AG09309 (cell line): ENCODE measurements at regions not wholly inside any gene's neighbourhood (a gene's known extent, or its start where the extent isn't known, plus 50 kb on each side); places are given as distances from the start of the nearest gene placed in this dataset.

Experiments
- DNase-seq: peaks from one replicate; pipeline ENCODE4 v3.0.0-alpha.2; 2010; ENCODE audit warnings: low read depth
- H3K4me3 ChIP-seq: 2 replicates; pipeline ENCODE4 v1.5.1; 2011; ENCODE audit warnings: mild to moderate bottlenecking, low read depth, low read length, moderate library complexity; ENCODE audit not compliant: control insufficient read depth
- TF ChIP-seq, protein P1 (sequence below): IDR thresholded peaks from 2 replicates; pipeline ENCODE4 v1.5.1; 2011; ENCODE audit warnings: mild to moderate bottlenecking, low read depth, low read length, inconsistent platforms; ENCODE audit not compliant: insufficient read depth, control insufficient read depth; ENCODE audit errors: missing control alignments

DNA sequence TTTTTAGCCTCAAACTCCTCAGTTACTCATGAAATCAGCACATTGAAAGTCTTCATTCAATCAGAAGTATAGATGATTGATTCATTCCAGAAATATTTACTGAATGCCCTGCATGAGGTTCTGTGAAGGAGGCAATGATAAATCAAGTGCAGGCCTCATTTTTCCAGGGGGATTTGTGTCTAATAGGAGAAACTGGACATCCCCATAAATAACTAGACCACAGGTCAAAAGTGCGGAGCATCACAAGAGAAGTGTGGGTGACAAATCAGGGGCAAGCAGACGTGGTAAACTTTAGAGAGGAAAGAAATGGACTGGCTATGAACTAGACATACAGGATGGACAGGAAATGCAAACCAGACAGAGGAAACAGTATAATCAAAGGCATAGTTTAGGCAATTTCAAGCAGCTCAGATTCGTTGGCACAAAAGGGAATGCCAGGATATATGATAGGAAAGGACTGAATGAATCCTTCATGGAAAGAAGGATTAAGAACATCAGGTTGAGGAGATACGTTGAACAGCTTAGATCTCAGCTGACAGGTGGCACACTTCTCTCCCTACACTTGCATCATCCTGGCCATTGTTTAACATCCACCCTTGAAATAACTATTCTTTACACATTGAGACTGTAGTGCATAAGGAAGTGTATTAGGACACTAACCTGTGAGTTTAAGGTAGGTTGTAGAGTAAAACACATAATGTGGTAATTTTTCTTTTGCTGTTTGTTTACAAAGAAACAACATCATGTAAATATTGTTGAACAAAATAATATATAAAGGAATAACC lies 69.6 kb upstream of the RASGEF1B start:
- DNase-seq, result no peak
- TF ChIP-seq, protein P1, sequence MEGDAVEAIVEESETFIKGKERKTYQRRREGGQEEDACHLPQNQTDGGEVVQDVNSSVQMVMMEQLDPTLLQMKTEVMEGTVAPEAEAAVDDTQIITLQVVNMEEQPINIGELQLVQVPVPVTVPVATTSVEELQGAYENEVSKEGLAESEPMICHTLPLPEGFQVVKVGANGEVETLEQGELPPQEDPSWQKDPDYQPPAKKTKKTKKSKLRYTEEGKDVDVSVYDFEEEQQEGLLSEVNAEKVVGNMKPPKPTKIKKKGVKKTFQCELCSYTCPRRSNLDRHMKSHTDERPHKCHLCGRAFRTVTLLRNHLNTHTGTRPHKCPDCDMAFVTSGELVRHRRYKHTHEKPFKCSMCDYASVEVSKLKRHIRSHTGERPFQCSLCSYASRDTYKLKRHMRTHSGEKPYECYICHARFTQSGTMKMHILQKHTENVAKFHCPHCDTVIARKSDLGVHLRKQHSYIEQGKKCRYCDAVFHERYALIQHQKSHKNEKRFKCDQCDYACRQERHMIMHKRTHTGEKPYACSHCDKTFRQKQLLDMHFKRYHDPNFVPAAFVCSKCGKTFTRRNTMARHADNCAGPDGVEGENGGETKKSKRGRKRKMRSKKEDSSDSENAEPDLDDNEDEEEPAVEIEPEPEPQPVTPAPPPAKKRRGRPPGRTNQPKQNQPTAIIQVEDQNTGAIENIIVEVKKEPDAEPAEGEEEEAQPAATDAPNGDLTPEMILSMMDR, result no peak
- no peak overlapping the region for H3K4me3 ChIP-seq

DNA sequence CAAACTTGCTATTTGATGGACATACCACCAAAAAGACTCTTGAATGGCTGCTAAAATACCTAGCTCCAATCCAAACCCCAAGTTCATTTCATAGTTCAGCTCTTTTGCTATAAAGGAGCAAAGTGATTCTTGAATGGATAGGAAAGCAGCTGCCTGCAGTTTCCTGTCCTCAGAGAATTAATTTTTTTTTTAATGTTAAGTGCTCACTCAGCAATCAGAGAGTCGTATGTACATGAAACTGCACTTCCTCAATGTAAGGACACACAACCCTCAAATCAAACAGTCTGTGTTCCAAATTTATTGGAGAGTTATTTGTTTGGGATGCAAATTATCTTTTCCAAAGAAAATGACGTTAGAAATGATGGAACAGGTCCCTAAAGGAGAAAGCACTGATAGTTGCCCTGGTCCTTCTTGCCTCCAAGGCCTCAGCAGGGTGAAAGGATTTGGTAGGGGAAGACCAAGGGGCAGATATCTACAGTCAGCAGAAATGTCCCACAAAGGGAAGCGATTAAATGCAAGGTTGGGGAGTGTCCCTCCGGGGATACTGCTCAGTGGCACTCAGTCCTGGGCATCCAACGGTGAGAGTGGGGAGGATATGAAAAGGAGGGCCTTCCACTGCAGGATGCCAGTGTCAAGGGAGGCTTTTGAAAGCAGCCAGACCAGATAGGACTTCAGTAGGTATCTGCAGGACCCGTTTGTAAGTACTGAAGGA lies 67.2 kb upstream of the RASGEF1B start:
- H3K4me3 ChIP-seq, result no peak overlapping the region
- no peak for DNase-seq
- TF ChIP-seq, protein P1, result no peak

DNA sequence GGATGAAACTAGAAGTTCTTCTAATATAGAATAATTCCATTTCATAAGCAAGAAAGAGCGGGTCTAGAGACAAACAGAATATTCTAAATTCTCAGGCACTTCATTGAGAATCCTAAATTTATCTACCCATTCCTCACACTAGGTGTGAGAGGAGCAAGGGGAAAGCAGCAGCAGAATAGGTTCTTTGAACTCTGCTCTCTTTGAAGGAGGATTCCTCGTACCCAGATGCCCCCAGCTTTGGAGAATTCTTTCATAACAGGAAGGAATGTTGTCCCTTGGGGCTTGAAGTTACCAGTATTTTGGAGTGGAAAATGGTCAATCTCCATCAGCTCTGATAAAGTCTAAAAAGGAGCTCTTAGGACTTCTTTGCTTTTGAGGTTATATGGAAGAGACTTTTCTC lies 59.7 kb upstream of the RASGEF1B start:
- no peak overlapping the region for H3K4me3 ChIP-seq
- TF ChIP-seq, protein P1, result no peak
- no peak for DNase-seq

DNA sequence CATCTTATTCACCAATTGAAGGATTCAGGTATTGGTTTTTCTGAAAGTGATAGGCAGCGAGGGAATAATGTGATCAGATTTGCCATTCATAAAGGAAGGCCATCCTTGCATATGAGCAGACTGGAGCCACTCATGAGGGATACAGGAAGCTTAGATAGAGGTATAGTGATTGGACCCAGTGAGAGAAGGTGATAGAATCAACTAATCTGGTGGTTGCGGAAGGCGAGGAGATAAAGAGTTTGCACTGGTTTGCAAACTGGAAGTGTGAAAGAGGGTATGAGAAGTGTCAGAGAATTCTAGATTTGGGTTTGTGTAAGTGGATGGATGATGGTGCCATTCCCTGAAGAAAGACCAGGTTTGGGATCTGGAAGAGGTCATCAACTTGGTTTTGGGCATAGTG lies 57.3 kb upstream of the RASGEF1B start:
- TF ChIP-seq, protein P1, result no peak
- no peak overlapping the region for H3K4me3 ChIP-seq
- DNase-seq, result no peak

DNA sequence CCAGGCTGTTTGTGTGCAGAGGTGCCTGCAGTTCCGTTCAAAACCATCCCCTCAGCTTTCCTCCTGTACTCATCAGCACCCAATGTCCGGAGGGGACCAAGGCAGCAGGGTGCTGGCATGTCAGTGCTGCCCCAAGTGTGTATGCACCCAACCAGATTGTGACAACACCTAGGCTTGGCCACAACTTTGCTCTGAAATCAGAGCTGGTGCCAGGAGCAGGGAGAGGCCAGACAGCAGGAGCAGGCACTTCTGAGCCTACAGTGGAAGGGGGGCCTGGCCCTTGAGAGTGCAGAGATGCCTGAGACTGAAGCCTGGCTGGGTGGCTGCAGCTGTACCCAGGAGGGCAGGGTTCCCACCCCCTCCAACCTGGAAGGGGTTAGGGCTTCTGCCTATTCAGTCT lies 56.5 kb upstream of the RASGEF1B start:
- no peak for DNase-seq
- TF ChIP-seq, protein P1, result no peak
- H3K4me3 ChIP-seq, result no peak overlapping the region

DNA sequence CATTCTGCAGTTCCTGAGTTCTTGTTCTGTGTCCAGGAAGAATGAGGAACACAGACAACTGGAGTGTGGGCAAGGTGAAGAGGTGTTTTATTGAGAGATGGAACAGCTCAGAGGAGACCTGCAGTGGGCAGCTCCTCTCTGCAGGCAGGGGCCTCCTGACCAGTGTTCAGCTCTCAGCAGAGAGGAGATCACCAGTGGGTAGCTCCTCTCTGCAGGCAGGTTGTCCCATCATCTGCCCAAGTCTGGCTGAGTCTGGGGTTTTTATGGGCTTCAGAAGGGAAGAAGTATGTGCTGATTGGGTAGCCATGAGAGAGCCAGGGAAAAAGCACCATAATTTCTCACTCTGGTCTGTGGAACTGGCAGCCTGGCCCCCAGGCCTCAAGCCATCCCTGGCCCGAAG lies 56.0 kb upstream of the RASGEF1B start:
- TF ChIP-seq, protein P1, result no peak
- no peak overlapping the region for H3K4me3 ChIP-seq
- DNase-seq, result no peak
